ENCODE measurements at regions not wholly inside any gene's neighbourhood (a gene's known extent, or its start where the extent isn't known, plus 50 kb on each side); places are given as distances from the start of the nearest gene placed in this dataset.

- Histone ChIP-seq H3K4me3 (ENCODE audit: low read depth in 1 of 2, low read length in 2 of 2) (no peak overlapping the region), H3K27ac (ENCODE audit: low read length) (no peak overlapping the region), H4K20me1 (ENCODE audit: insufficient read depth, low read length) (no peaks in the 10 kb centered on the region), H3K9me3 (ENCODE audit: insufficient read depth, low read length, severe bottlenecking) (no peaks in the 10 kb centered on the region), H3K4me1 (ENCODE audit: insufficient read depth, low read length) (no peaks in the 10 kb centered on the region), H3K36me3 (ENCODE audit: insufficient read depth, low read length) (no peaks in the 10 kb centered on the region), H3K79me2 (ENCODE audit: insufficient read depth, low read length) (no peaks in the 10 kb centered on the region), H3K4me2 (ENCODE audit: insufficient read depth, low read length) (no peak overlapping the region), H3K9ac (ENCODE audit: low read depth, low read length) (no peak overlapping the region), H2AFZ (ENCODE audit: low read depth, low read length) (no peak overlapping the region), H3K27me3 (ENCODE audit: insufficient read depth, low read length, poor library complexity) (no peaks in the 10 kb centered on the region)
- DNase-seq: no peak
- no peak for ATAC-seq (ENCODE audit: insufficient read depth, low read depth)
- TF ChIP-seq, protein P1, sequence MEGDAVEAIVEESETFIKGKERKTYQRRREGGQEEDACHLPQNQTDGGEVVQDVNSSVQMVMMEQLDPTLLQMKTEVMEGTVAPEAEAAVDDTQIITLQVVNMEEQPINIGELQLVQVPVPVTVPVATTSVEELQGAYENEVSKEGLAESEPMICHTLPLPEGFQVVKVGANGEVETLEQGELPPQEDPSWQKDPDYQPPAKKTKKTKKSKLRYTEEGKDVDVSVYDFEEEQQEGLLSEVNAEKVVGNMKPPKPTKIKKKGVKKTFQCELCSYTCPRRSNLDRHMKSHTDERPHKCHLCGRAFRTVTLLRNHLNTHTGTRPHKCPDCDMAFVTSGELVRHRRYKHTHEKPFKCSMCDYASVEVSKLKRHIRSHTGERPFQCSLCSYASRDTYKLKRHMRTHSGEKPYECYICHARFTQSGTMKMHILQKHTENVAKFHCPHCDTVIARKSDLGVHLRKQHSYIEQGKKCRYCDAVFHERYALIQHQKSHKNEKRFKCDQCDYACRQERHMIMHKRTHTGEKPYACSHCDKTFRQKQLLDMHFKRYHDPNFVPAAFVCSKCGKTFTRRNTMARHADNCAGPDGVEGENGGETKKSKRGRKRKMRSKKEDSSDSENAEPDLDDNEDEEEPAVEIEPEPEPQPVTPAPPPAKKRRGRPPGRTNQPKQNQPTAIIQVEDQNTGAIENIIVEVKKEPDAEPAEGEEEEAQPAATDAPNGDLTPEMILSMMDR (IDR thresholded peaks at IDR 0.05; ENCODE audit: borderline replicate concordance, extremely low read depth, low read length, poor library complexity, severe bottlenecking): no peak
- TF ChIP-seq EZH2 (IDR thresholded peaks at IDR 0.05; ENCODE audit: borderline replicate concordance, low read depth, low read length, severe bottlenecking): no peak
Observed at GRCh38 chr12:83257726-83258125, 571.0 kb downstream of the TMTC2 start.

- TF ChIP-seq, protein P1 (IDR thresholded peaks at IDR 0.05; ENCODE audit: borderline replicate concordance, extremely low read depth, low read length, poor library complexity, severe bottlenecking): no peak
- no peak for TF ChIP-seq EZH2 (IDR thresholded peaks at IDR 0.05; ENCODE audit: borderline replicate concordance, low read depth, low read length, severe bottlenecking)
- H3K9ac ChIP-seq (ENCODE audit: low read depth, low read length): no peak overlapping the region
- ATAC-seq (ENCODE audit: insufficient read depth, low read depth) (no peak), DNase-seq (no peak)
- no peaks in the 10 kb centered on the region for H3K36me3 ChIP-seq (ENCODE audit: insufficient read depth, low read length)
- H3K4me3 ChIP-seq (ENCODE audit: low read depth in 1 of 2, low read length in 2 of 2): no peak overlapping the region
- H3K79me2 ChIP-seq (ENCODE audit: insufficient read depth, low read length): no peaks in the 10 kb centered on the region
- no peaks in the 10 kb centered on the region for H3K27me3 ChIP-seq (ENCODE audit: insufficient read depth, low read length, poor library complexity)
- no peaks in the 10 kb centered on the region for H3K4me1 ChIP-seq (ENCODE audit: insufficient read depth, low read length)
- H3K4me2 ChIP-seq (ENCODE audit: insufficient read depth, low read length): no peak overlapping the region
- no peaks in the 10 kb centered on the region for H4K20me1 ChIP-seq (ENCODE audit: insufficient read depth, low read length)
- H3K9me3 ChIP-seq (ENCODE audit: insufficient read depth, low read length, severe bottlenecking): no peaks in the 10 kb centered on the region
- no peak overlapping the region for H2AFZ ChIP-seq (ENCODE audit: low read depth, low read length)
- H3K27ac ChIP-seq (ENCODE audit: low read length): no peak overlapping the region
Observed at GRCh38 chr12:83256562-83256961, 569.9 kb downstream of the TMTC2 start.

GRCh38 chr12:83250866-83251265 is 564.2 kb downstream of the TMTC2 start:
- Histone ChIP-seq H3K4me3 (ENCODE audit: low read depth in 1 of 2, low read length in 2 of 2) (no peak overlapping the region), H2AFZ (ENCODE audit: low read depth, low read length) (no peak overlapping the region), H3K9me3 (ENCODE audit: insufficient read depth, low read length, severe bottlenecking) (no peaks in the 10 kb centered on the region), H3K27me3 (ENCODE audit: insufficient read depth, low read length, poor library complexity) (no peaks in the 10 kb centered on the region), H3K79me2 (ENCODE audit: insufficient read depth, low read length) (no peaks in the 10 kb centered on the region), H3K36me3 (ENCODE audit: insufficient read depth, low read length) (no peaks in the 10 kb centered on the region), H3K27ac (ENCODE audit: low read length) (no peak overlapping the region), H3K9ac (ENCODE audit: low read depth, low read length) (no peak overlapping the region), H3K4me1 (ENCODE audit: insufficient read depth, low read length) (no peaks in the 10 kb centered on the region), H3K4me2 (ENCODE audit: insufficient read depth, low read length) (no peak overlapping the region), H4K20me1 (ENCODE audit: insufficient read depth, low read length) (no peaks in the 10 kb centered on the region)
- TF ChIP-seq, protein P1 (IDR thresholded peaks at IDR 0.05; ENCODE audit: borderline replicate concordance, extremely low read depth, low read length, poor library complexity, severe bottlenecking): no peak
- TF ChIP-seq EZH2 (IDR thresholded peaks at IDR 0.05; ENCODE audit: borderline replicate concordance, low read depth, low read length, severe bottlenecking): no peak
- no peak for DNase-seq
- ATAC-seq (ENCODE audit: insufficient read depth, low read depth): no peak

GRCh38 chr12:83245156-83245555 is 558.5 kb downstream of the TMTC2 start:
- H4K20me1 ChIP-seq (ENCODE audit: insufficient read depth, low read length): no peaks in the 10 kb centered on the region
- no peak overlapping the region for H2AFZ ChIP-seq (ENCODE audit: low read depth, low read length)
- H3K4me1 ChIP-seq (ENCODE audit: insufficient read depth, low read length): no peaks in the 10 kb centered on the region
- no peak for DNase-seq
- H3K4me2 ChIP-seq (ENCODE audit: insufficient read depth, low read length): no peak overlapping the region
- no peaks in the 10 kb centered on the region for H3K36me3 ChIP-seq (ENCODE audit: insufficient read depth, low read length)
- TF ChIP-seq, protein P1 (IDR thresholded peaks at IDR 0.05; ENCODE audit: borderline replicate concordance, extremely low read depth, low read length, poor library complexity, severe bottlenecking): no peak
- TF ChIP-seq EZH2 (IDR thresholded peaks at IDR 0.05; ENCODE audit: borderline replicate concordance, low read depth, low read length, severe bottlenecking): no peak
- no peaks in the 10 kb centered on the region for H3K27me3 ChIP-seq (ENCODE audit: insufficient read depth, low read length, poor library complexity)
- no peaks in the 10 kb centered on the region for H3K79me2 ChIP-seq (ENCODE audit: insufficient read depth, low read length)
- ATAC-seq (ENCODE audit: insufficient read depth, low read depth): no peak
- H3K27ac ChIP-seq (ENCODE audit: low read length): no peak overlapping the region
- H3K4me3 ChIP-seq (ENCODE audit: low read depth in 1 of 2, low read length in 2 of 2): no peak overlapping the region
- no peaks in the 10 kb centered on the region for H3K9me3 ChIP-seq (ENCODE audit: insufficient read depth, low read length, severe bottlenecking)
- no peak overlapping the region for H3K9ac ChIP-seq (ENCODE audit: low read depth, low read length)

Data from DND-41 (cell line).